H1 (cell line): ENCODE measurements at regions not wholly inside any gene's neighbourhood (a gene's known extent, or its start where the extent isn't known, plus 50 kb on each side); places are given as distances from the start of the nearest gene placed in this dataset.

Source experiments
- CTCF ChIA-PET: fragments of 300-600 bp; sonication (Branson Sonifier 250); formaldehyde crosslinking; loops from one replicate; lab custom pipeline; 2021; ENCODE audit not compliant: partially characterized antibody; lab: Charles Lee
- POLR2A ChIA-PET: fragments of 300-600 bp; sonication (Branson Sonifier 250); formaldehyde crosslinking; loops from one replicate; lab custom pipeline; 2021; ENCODE audit warnings: inconsistent platforms; ENCODE audit not compliant: partially characterized antibody; lab: Charles Lee
- DNase-seq, 2 experiments: peaks; one replicate each; pipeline versions ENCODE4 v3.0.0 to v3.0.0-alpha.2; 2010 to 2022; ENCODE audit warnings: low spot score in 2 of 2, low read depth in 1 of 2, mixed read lengths in 1 of 2
- FAIRE-seq: peaks from 2 replicates; lab custom pipeline; 2011; peaks lifted over from hg19 to GRCh38; lab: Jason Lieb, UNC
- H2AFZ ChIP-seq: 2 replicates; pipeline ENCODE4 v1.8.1; 2012; ENCODE audit warnings: low read length, inconsistent platforms
- H2AK5ac ChIP-seq: 2 replicates; pipeline ENCODE4 v1.6.1; 2013; ENCODE audit warnings: low read depth, low read length
- H2BK120ac ChIP-seq: replicated peaks from 2 replicates; pipeline ENCODE3; 2013; ENCODE audit warnings: low read depth, low read length, inconsistent platforms
- H2BK12ac ChIP-seq: 2 replicates; pipeline ENCODE4 v1.6.1; 2013; ENCODE audit warnings: low read depth, low read length
- H2BK15ac ChIP-seq: 2 replicates; pipeline ENCODE4 v1.6.1; 2013; ENCODE audit warnings: low read length
- H2BK20ac ChIP-seq: 2 replicates; pipeline ENCODE4 v1.6.1; 2013; ENCODE audit warnings: low read length
- H2BK5ac ChIP-seq: 2 replicates; pipeline ENCODE4 v1.6.1; 2013; ENCODE audit warnings: low read depth, low read length
- H3K14ac ChIP-seq: 2 replicates; pipeline ENCODE4 v1.6.1; 2013; ENCODE audit warnings: inconsistent platforms; ENCODE audit not compliant: insufficient read length
- H3K18ac ChIP-seq: 2 replicates; pipeline ENCODE4 v1.6.1; 2013; ENCODE audit warnings: low read length; ENCODE audit errors: extremely low read depth
- H3K23ac ChIP-seq: 2 replicates; pipeline ENCODE4 v1.6.1; 2013; ENCODE audit warnings: inconsistent platforms; ENCODE audit not compliant: insufficient read length
- H3K23me2 ChIP-seq: 2 replicates; pipeline ENCODE4 v1.6.1; 2013; ENCODE audit warnings: low read depth, low read length
- H3K27ac ChIP-seq: 2 replicates; pipeline ENCODE4 v1.6.1; 2011; ENCODE audit warnings: low read depth, low read length, inconsistent platforms
- H3K27me3 ChIP-seq, 4 experiments: replicated peaks in 1 of 4; 1 replicate in 1 of 4; 2 replicates in 3 of 4; pipeline versions ENCODE4 v1.6.1 to v1.8.1; 2011 to 2013; ENCODE audit warnings: low read length in 3 of 4, mild to moderate bottlenecking in 3 of 4, inconsistent platforms in 2 of 4, mixed read lengths in 2 of 4, moderate library complexity in 1 of 4; ENCODE audit not compliant: control insufficient read depth in 3 of 4, insufficient read depth in 3 of 4; ENCODE audit errors: extremely low read depth in 1 of 4
- H3K36me3 ChIP-seq, 4 experiments: 2 replicates each; pipeline versions ENCODE4 v1.6.1 to v1.8.1; 2011 to 2013; ENCODE audit warnings: mild to moderate bottlenecking in 4 of 4, low read length in 3 of 4, moderate library complexity in 2 of 4, control low read depth in 1 of 4, inconsistent platforms in 1 of 4; ENCODE audit not compliant: insufficient read depth in 4 of 4, control insufficient read depth in 2 of 4
- H3K4ac ChIP-seq: replicated peaks from 2 replicates; pipeline ENCODE3; 2013; ENCODE audit warnings: low read length, low read depth, mixed read lengths, inconsistent platforms; ENCODE audit not compliant: insufficient read length
- H3K4me1 ChIP-seq, 4 experiments: replicated peaks in 1 of 4; 1 replicate in 1 of 4; 2 replicates in 3 of 4; pipeline versions ENCODE4 v1.6.1 to v1.8.1; 2011 to 2013; ENCODE audit warnings: low read length in 3 of 4, inconsistent platforms in 2 of 4, mixed read lengths in 1 of 4; ENCODE audit not compliant: insufficient read depth in 4 of 4, control insufficient read depth in 3 of 4
- H3K4me2 ChIP-seq, 2 experiments: 2 replicates each; pipeline versions ENCODE4 v1.6.1 to v1.8.1; 2011 to 2013; ENCODE audit warnings: low read depth in 2 of 2, low read length in 2 of 2, control low read depth in 1 of 2, inconsistent platforms in 1 of 2, mild to moderate bottlenecking in 1 of 2; ENCODE audit not compliant: insufficient read depth in 1 of 2
- H3K4me3 ChIP-seq, 4 experiments: fragments of 200-600, 300-600 bp in 1 of 4; sonication (generic), shearing (Covaris generic), sonication (Bioruptor Twin) in 1 of 4; 2 replicates each; pipeline versions ENCODE4 v1.5.1 to v1.8.1; 2011 to 2016; ENCODE audit warnings: low read length in 4 of 4, low read depth in 3 of 4, control low read depth in 2 of 4, inconsistent platforms in 2 of 4, mild to moderate bottlenecking in 2 of 4, mixed read lengths in 1 of 4, moderate library complexity in 1 of 4; ENCODE audit not compliant: insufficient read depth in 2 of 4; ENCODE audit errors: extremely low read depth in 1 of 4
- H3K56ac ChIP-seq: replicated peaks from 2 replicates; pipeline ENCODE3; 2013; ENCODE audit warnings: low read depth, mild to moderate bottlenecking, mixed read lengths, low read length, inconsistent platforms; ENCODE audit not compliant: insufficient read length
- H3K79me1 ChIP-seq: 2 replicates; pipeline ENCODE4 v1.6.1; 2013; ENCODE audit warnings: low read depth, low read length, control low read depth
- H3K79me2 ChIP-seq, 2 experiments: 2 replicates each; pipeline versions ENCODE4 v1.6.1 to v1.8.1; 2012 to 2013; ENCODE audit warnings: low read length in 2 of 2, mild to moderate bottlenecking in 2 of 2, inconsistent platforms in 1 of 2; ENCODE audit not compliant: insufficient read depth in 2 of 2, control insufficient read depth in 1 of 2
- H3K9ac ChIP-seq, 4 experiments: replicated peaks in 1 of 4; 1 replicate in 1 of 4; 2 replicates in 3 of 4; pipeline versions ENCODE4 v1.6.1 to v1.8.1; 2011 to 2013; ENCODE audit warnings: low read depth in 3 of 4, low read length in 3 of 4, control low read depth in 2 of 4, mild to moderate bottlenecking in 2 of 4, moderate library complexity in 2 of 4, inconsistent platforms in 1 of 4; ENCODE audit errors: extremely low read depth in 1 of 4
- H3K9me3 ChIP-seq, 2 experiments: 2 replicates each; pipeline versions ENCODE4 v1.6.1 to v1.8.1; 2012 to 2013; ENCODE audit warnings: mild to moderate bottlenecking in 2 of 2, moderate library complexity in 2 of 2, control low read depth in 1 of 2, inconsistent platforms in 1 of 2, low read depth in 1 of 2, low read length in 1 of 2, mixed read lengths in 1 of 2; ENCODE audit not compliant: insufficient read depth in 2 of 2
- H4K20me1 ChIP-seq, 2 experiments: replicated peaks in 1 of 2; 2 replicates each; pipeline versions ENCODE3 to v1.8.1; 2011 to 2013; ENCODE audit warnings: inconsistent platforms in 2 of 2, low read length in 2 of 2, mild to moderate bottlenecking in 1 of 2; ENCODE audit not compliant: insufficient read depth in 2 of 2, control insufficient read depth in 1 of 2
- H4K5ac ChIP-seq: 2 replicates; pipeline ENCODE4 v1.6.1; 2013; ENCODE audit warnings: low read length, low read depth, mixed read lengths, inconsistent platforms; ENCODE audit not compliant: insufficient read length
- H4K8ac ChIP-seq: 2 replicates; pipeline ENCODE4 v1.8.0; 2013; ENCODE audit warnings: mild to moderate bottlenecking, moderate library complexity, low read length, inconsistent platforms; ENCODE audit not compliant: insufficient read depth; ENCODE audit errors: extremely low read depth
- H4K91ac ChIP-seq: replicated peaks from 2 replicates; pipeline ENCODE3; 2013; ENCODE audit warnings: low read length, mixed read lengths, inconsistent platforms; ENCODE audit not compliant: insufficient read length
- CTBP2 ChIP-seq: IDR thresholded peaks from 2 replicates; pipeline ENCODE4 v1.7.0; 2011; ENCODE audit warnings: borderline replicate concordance, mild to moderate bottlenecking, moderate library complexity, mixed read lengths, low read length; ENCODE audit not compliant: insufficient read depth, insufficient read length
- EP300 ChIP-seq, 2 experiments: IDR thresholded peaks; 1 replicate in 1 of 2; 2 replicates in 1 of 2; pipeline ENCODE4 v1.6.1; 2011 to 2012; ENCODE audit warnings: low read depth in 2 of 2, low read length in 2 of 2, mild to moderate bottlenecking in 2 of 2, borderline replicate concordance in 1 of 2, inconsistent platforms in 1 of 2, moderate library complexity in 1 of 2
- KDM1A ChIP-seq: fragments of 200-600, 300-600 bp; sonication (generic); IDR thresholded peaks from 2 replicates; pipeline ENCODE4 v1.7.1; 2016; ENCODE audit warnings: mild to moderate bottlenecking, low read length, borderline replicate concordance
- WGBS, 2 experiments: shearing (Covaris generic) in 1 of 2; methylation state at CpG; one replicate each; pipeline versions ENCODE4 v1.1.6 to v1.1.7; 2013 to 2015; ENCODE audit warnings: low lambda C conversion rate in 2 of 2, mixed read lengths in 2 of 2, inconsistent platforms in 1 of 2, low coverage in 1 of 2, missing lambda C conversion rate in 1 of 2; ENCODE audit not compliant: insufficient replicate concordance in 2 of 2, insufficient coverage in 1 of 2, insufficient read length in 1 of 2; ENCODE audit errors: extremely low coverage in 1 of 2, missing lambda C conversion rate in 1 of 2; 5-methylcytosine and 5-hydroxymethylcytosine counted together

DNA sequence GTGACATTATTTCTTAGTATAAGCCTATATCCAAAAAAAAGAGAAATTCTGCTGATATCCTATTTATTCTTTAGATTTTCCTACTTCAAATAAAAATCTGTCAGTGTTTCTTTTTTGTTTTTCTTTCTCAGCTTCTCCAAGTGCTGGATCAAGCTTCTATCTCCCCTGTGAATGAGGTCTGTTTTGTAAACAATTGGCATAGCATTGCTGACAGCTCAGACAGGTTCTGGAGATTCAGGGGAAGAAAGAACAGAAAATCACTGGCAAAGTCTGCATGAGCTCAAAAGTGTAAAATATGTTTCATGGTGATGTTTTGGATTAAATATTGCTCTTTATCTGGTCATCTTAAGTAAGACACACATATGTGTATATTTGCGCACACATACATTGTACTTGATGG, 492.0 kb upstream of the IGFBP7 start:
- H2AK5ac ChIP-seq: no peak overlapping the region
- H3K18ac ChIP-seq: no peak overlapping the region
- H3K4me2 ChIP-seq: no peak overlapping the region
- no peak overlapping the region for H2BK12ac ChIP-seq
- H3K4me1 ChIP-seq: no peaks in the 10 kb centered on the region
- CTCF ChIA-PET: interaction anchor here (0.6 kb wide), 1 partner anchor 37 kb away, joined by 3 read pairs; no protein-coding TSS in a partner anchor
- H3K14ac ChIP-seq: no peak overlapping the region
- H3K27me3 ChIP-seq: no peaks in the 10 kb centered on the region
- no peak overlapping the region for H3K4me3 ChIP-seq
- FAIRE-seq (no peak), DNase-seq (no peak)
- no peak overlapping the region for H2AFZ ChIP-seq
- no peaks in the 10 kb centered on the region for H3K79me2 ChIP-seq
- no peak overlapping the region for H3K27ac ChIP-seq
- no peak overlapping the region for H3K56ac ChIP-seq
- no peak overlapping the region for H4K8ac ChIP-seq
- no peak overlapping the region for H2BK5ac ChIP-seq
- 89% methylated on average over 1 of the region's 1 CpG; no CpG with 5 or more reads in 1 of the 2 experiments for WGBS, 2 experiments
- no peak overlapping the region for H4K5ac ChIP-seq
- H4K91ac ChIP-seq: no peak overlapping the region
- H3K9ac ChIP-seq: no peak overlapping the region
- H3K4ac ChIP-seq: no peak overlapping the region
- H3K9me3 ChIP-seq: no peaks in the 10 kb centered on the region
- POLR2A ChIA-PET: no interaction called here
- H4K20me1 ChIP-seq: no peaks in the 10 kb centered on the region
- H3K23ac ChIP-seq: no peak overlapping the region
- no peak for TF ChIP-seq EP300 (IDR thresholded peaks at IDR 0.05; ENCODE audit: borderline replicate concordance in 1 of 2, low read depth in 2 of 2, low read length in 2 of 2)
- TF ChIP-seq CTBP2: no peak
- no peak for TF ChIP-seq KDM1A
- no peaks in the 10 kb centered on the region for H3K36me3 ChIP-seq
- H2BK120ac ChIP-seq: no peak overlapping the region
- H2BK20ac ChIP-seq: no peak overlapping the region
- H2BK15ac ChIP-seq: no peak overlapping the region
- no peaks in the 10 kb centered on the region for H3K23me2 ChIP-seq
- no peaks in the 10 kb centered on the region for H3K79me1 ChIP-seq
